Endothelial cell of umbilical vein (primary cell): ENCODE measurements at regions not wholly inside any gene's neighbourhood (a gene's known extent, or its start where the extent isn't known, plus 50 kb on each side); places are given as distances from the start of the nearest gene placed in this dataset.

Experiments
- BruUV-seq: library from RNA; stranded (reverse); fragments of 400-500 nt; replicated peaks from 2 replicates; lab custom pipeline; 2021; lab: Mats Ljungman, UMichigan
- CTCF ChIA-PET: fragments of 300-600, 350-600 bp; sonication (Branson Sonifier 250); formaldehyde crosslinking; loops from one replicate; lab custom pipeline; 2021; ENCODE audit warnings: antibody characterized with exemption, inconsistent platforms; lab: Charles Lee
- POLR2A ChIA-PET: fragments of 300-600, 350-600 bp; sonication (Branson Sonifier 250); formaldehyde crosslinking; loops from one replicate; lab custom pipeline; 2021; ENCODE audit warnings: antibody characterized with exemption, inconsistent platforms; lab: Charles Lee
- DNase-seq: peaks from one replicate; pipeline ENCODE4 v3.0.0-alpha.2; 2011; ENCODE audit warnings: low read depth, low spot score
- FAIRE-seq: peaks from 2 replicates; lab custom pipeline; 2011; peaks lifted over from hg19 to GRCh38; lab: Jason Lieb, UNC
- H2AFZ ChIP-seq: 2 replicates; pipeline ENCODE4 v1.6.0; 2012; ENCODE audit warnings: low read depth, low read length, control low read depth, inconsistent platforms
- H3K27ac ChIP-seq: 2 replicates; pipeline ENCODE4 v1.5.1; 2011; ENCODE audit warnings: low read depth, mild to moderate bottlenecking, control low read depth, low read length, moderate library complexity; ENCODE audit not compliant: insufficient read depth
- H3K27me3 ChIP-seq, 2 experiments: 2 replicates each; pipeline versions ENCODE4 v1.6.0 to v1.6.1; 2011; ENCODE audit warnings: low read length in 2 of 2, mixed read lengths in 1 of 2; ENCODE audit not compliant: control insufficient read depth in 2 of 2, insufficient read depth in 2 of 2
- H3K36me3 ChIP-seq, 2 experiments: 2 replicates in 1 of 2; 3 replicates in 1 of 2; pipeline ENCODE4 v1.5.1; 2011; ENCODE audit warnings: low read length in 2 of 2, mild to moderate bottlenecking in 1 of 2, moderate library complexity in 1 of 2; ENCODE audit not compliant: control insufficient read depth in 2 of 2, insufficient read depth in 2 of 2; ENCODE audit errors: extremely low read depth in 1 of 2
- H3K4me1 ChIP-seq: 3 replicates; pipeline ENCODE4 v1.5.1; 2011; ENCODE audit warnings: mild to moderate bottlenecking, low read length; ENCODE audit not compliant: control insufficient read depth, insufficient read depth; ENCODE audit errors: extremely low read depth
- H3K4me2 ChIP-seq: 2 replicates; pipeline ENCODE4 v1.6.1; 2011; ENCODE audit warnings: low read length, control low read depth, mixed read lengths; ENCODE audit not compliant: insufficient read depth
- H3K4me3 ChIP-seq, 3 experiments: fragments of 200-600 bp in 1 of 3; sonication (generic), shearing (Covaris generic) in 1 of 3; replicated peaks in 1 of 3; 2 replicates each; pipeline ENCODE4 v1.5.1; 2011 to 2016; ENCODE audit warnings: control low read depth in 3 of 3, low read length in 3 of 3, mild to moderate bottlenecking in 2 of 3, inconsistent platforms in 1 of 3, low read depth in 1 of 3, moderate library complexity in 1 of 3; ENCODE audit not compliant: insufficient read depth in 1 of 3
- H3K79me2 ChIP-seq: 2 replicates; pipeline ENCODE4 v1.6.0; 2012; ENCODE audit warnings: low read length, inconsistent platforms; ENCODE audit not compliant: control insufficient read depth, insufficient read depth
- H3K9ac ChIP-seq: replicated peaks from 2 replicates; pipeline ENCODE3; 2011; ENCODE audit warnings: low read length, control low read depth; ENCODE audit not compliant: insufficient read depth; ENCODE audit errors: extremely low read depth
- H3K9me1 ChIP-seq: replicated peaks from 3 replicates; pipeline ENCODE4 v1.6.0; 2011; ENCODE audit warnings: mild to moderate bottlenecking, low read length; ENCODE audit not compliant: control insufficient read depth, insufficient read depth; ENCODE audit errors: extremely low read depth
- H3K9me3 ChIP-seq: replicated peaks from 2 replicates; pipeline ENCODE4 v1.5.1; 2012; ENCODE audit warnings: low read length, inconsistent platforms; ENCODE audit not compliant: control insufficient read depth, insufficient read depth
- H4K20me1 ChIP-seq: replicated peaks from 2 replicates; pipeline ENCODE3; 2011; ENCODE audit warnings: mild to moderate bottlenecking, low read length; ENCODE audit not compliant: control insufficient read depth, insufficient read depth; ENCODE audit errors: extremely low read depth
- EZH2 ChIP-seq: IDR thresholded peaks from 2 replicates; pipeline ENCODE4 v1.6.1; 2012; ENCODE audit warnings: borderline replicate concordance, low read depth, mild to moderate bottlenecking, moderate library complexity, low read length, inconsistent platforms; ENCODE audit not compliant: severe bottlenecking
- FOS ChIP-seq: IDR thresholded peaks from 2 replicates; pipeline ENCODE4 v1.6.1; 2011; ENCODE audit warnings: mild to moderate bottlenecking, low read length, moderate library complexity, borderline replicate concordance; ENCODE audit not compliant: insufficient read depth
- GATA2 ChIP-seq: IDR thresholded peaks from 2 replicates; pipeline ENCODE4 v1.7.0; 2011; ENCODE audit warnings: low read depth, mild to moderate bottlenecking, moderate library complexity, mixed read lengths, low read length; ENCODE audit not compliant: insufficient read length, insufficient read depth
- JUN ChIP-seq: IDR thresholded peaks from 2 replicates; pipeline ENCODE4 v1.6.1; 2011; ENCODE audit warnings: borderline replicate concordance, low read depth; ENCODE audit not compliant: insufficient read length, insufficient read depth
- MYC ChIP-seq: IDR thresholded peaks from one replicate; pipeline ENCODE4 v1.6.1; 2011; ENCODE audit warnings: mild to moderate bottlenecking, low read depth, low read length
- POLR2A ChIP-seq: IDR thresholded peaks from 2 replicates; pipeline ENCODE4 v1.6.1; 2012; ENCODE audit warnings: low read depth, mild to moderate bottlenecking, control low read depth, low read length
- POLR2AphosphoS5 ChIP-seq: IDR thresholded peaks from 2 replicates; pipeline ENCODE4 v1.6.1; 2012; ENCODE audit warnings: low read depth, mild to moderate bottlenecking, control low read depth, low read length, moderate library complexity; ENCODE audit not compliant: insufficient read depth
- dilution Hi-C: fragments of 300-500 bp; cut with MboI; formaldehyde crosslinking; loops from one replicate; pipeline ENCODE4 v1.15.0; 2019; ENCODE audit warnings: low sequenced_read_pairs; ENCODE audit not compliant: extremely low pct_ligation_motif_present
- intact Hi-C: fragments of 100-400 bp; cut with micrococcal nuclease; formaldehyde crosslinking; loops from one replicate; pipeline ENCODE4 v1.10.0; 2022
- TF ChIP-seq, protein P1 (sequence below), 2 donors: IDR thresholded peaks; 1 replicate in 1 of 2; 2 replicates in 1 of 2; pipeline ENCODE4 v1.5.1; 2011; ENCODE audit warnings: low read length in 2 of 2, mild to moderate bottlenecking in 2 of 2, moderate library complexity in 2 of 2, control low read depth in 1 of 2, inconsistent platforms in 1 of 2, low read depth in 1 of 2; ENCODE audit not compliant: insufficient read depth in 1 of 2; ENCODE audit errors: extremely low read depth in 1 of 2
- TF ChIP-seq, protein P2 (sequence below): IDR thresholded peaks from 2 replicates; pipeline ENCODE4 v1.6.1; 2011; ENCODE audit not compliant: insufficient read depth, insufficient read length

DNA sequence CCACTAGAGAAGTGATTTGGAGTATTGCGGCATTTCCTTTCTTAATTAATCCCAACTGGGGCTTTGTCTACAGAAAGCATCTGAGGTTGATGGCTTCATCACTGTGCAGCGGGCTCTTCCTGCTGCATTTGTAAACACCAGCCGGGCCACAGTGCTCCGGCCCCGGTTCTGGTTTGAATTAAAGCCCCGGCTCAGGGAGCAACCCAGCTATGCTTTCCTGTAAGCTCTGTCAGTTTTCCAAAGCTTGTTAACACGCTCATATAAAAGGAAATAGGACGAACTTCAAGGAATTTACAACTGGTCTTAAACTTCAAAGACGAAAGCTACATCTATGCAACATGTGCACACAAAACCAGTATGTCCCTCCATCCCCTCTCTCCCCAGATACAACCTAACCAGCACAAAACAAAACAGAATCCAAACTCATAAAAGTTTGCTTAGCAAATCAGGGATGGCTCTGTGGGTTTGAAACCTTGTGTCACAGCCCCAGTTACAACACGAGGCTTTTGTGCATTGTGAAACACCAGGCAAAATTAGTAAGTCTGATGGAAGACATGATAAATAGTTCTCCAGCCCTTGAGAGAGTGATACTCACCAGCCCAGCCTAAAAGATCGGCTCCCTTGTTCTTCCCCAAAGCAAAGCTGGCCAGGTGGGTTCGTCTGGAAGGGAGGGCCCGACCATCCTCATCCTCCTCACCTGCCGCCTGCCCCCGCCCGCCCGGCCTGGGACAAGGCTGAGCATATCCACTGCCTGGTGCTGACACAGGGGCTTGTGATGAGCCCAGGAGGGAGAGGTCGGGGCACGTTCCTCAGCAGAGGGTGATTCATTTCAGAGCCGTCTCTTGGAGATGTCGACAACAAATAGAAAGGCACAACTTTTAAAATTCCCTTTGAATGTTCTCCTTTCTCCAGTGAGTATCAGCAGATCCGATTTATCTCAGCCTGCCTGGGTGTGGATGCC is 197.9 kb downstream of the TFAP2C start:
- no peak overlapping the region for H3K27ac ChIP-seq
- intact Hi-C loops, result no loop called here
- no peaks in the 10 kb centered on the region for H3K79me2 ChIP-seq
- H3K36me3 ChIP-seq, result no peaks in the 10 kb centered on the region
- H3K9ac ChIP-seq, result no peak overlapping the region
- H3K27me3 ChIP-seq, result no peaks in the 10 kb centered on the region
- no peaks in the 10 kb centered on the region for H3K9me1 ChIP-seq
- dilution Hi-C loops, result no loop called here
- no peak for DNase-seq
- no peak for FAIRE-seq
- H3K4me3 ChIP-seq, result no peak overlapping the region
- CTCF ChIA-PET, result no interaction called here
- H2AFZ ChIP-seq, result no peak overlapping the region
- no peaks in the 10 kb centered on the region for H3K4me1 ChIP-seq
- POLR2A ChIA-PET, result no interaction called here
- BruUV-seq, result no TSS peak
- no peaks in the 10 kb centered on the region for H4K20me1 ChIP-seq
- no peak overlapping the region for H3K4me2 ChIP-seq
- H3K9me3 ChIP-seq, result no peaks in the 10 kb centered on the region
- TF ChIP-seq MYC, result no peak
- no peak for TF ChIP-seq POLR2AphosphoS5
- TF ChIP-seq, protein P1, sequence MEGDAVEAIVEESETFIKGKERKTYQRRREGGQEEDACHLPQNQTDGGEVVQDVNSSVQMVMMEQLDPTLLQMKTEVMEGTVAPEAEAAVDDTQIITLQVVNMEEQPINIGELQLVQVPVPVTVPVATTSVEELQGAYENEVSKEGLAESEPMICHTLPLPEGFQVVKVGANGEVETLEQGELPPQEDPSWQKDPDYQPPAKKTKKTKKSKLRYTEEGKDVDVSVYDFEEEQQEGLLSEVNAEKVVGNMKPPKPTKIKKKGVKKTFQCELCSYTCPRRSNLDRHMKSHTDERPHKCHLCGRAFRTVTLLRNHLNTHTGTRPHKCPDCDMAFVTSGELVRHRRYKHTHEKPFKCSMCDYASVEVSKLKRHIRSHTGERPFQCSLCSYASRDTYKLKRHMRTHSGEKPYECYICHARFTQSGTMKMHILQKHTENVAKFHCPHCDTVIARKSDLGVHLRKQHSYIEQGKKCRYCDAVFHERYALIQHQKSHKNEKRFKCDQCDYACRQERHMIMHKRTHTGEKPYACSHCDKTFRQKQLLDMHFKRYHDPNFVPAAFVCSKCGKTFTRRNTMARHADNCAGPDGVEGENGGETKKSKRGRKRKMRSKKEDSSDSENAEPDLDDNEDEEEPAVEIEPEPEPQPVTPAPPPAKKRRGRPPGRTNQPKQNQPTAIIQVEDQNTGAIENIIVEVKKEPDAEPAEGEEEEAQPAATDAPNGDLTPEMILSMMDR (IDR thresholded peaks at IDR 0.05; ENCODE audit: extremely low read depth in 1 of 2, insufficient read depth in 1 of 2, low read depth in 1 of 2, low read length in 2 of 2), result no peak
- TF ChIP-seq JUN, result no peak
- no peak for TF ChIP-seq FOS
- no peak for TF ChIP-seq EZH2
- TF ChIP-seq, protein P2, sequence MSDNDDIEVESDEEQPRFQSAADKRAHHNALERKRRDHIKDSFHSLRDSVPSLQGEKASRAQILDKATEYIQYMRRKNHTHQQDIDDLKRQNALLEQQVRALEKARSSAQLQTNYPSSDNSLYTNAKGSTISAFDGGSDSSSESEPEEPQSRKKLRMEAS, result no peak
- no peak for TF ChIP-seq POLR2A
- no peak for TF ChIP-seq GATA2
